MCF 10A (cell line): ENCODE measurements at regions not wholly inside any gene's neighbourhood (a gene's known extent, or its start where the extent isn't known, plus 50 kb on each side); places are given as distances from the start of the nearest gene placed in this dataset.

Experiments used
- BruUV-seq: library from RNA; stranded (reverse); fragments of 400-500 nt; replicated peaks from 2 replicates; lab custom pipeline; 2021; lab: Mats Ljungman, UMichigan
- CTCF ChIA-PET: fragments of 300-600 bp; sonication (Branson Sonifier 250); formaldehyde crosslinking; extraction: SDS; loops from one replicate; lab custom pipeline; 2021; ENCODE audit warnings: antibody characterized with exemption, inconsistent platforms; lab: Yijun Ruan, JAX
- POLR2A ChIA-PET: fragments of 300-600, 350-650 bp; sonication (Branson Sonifier 250); formaldehyde crosslinking; extraction: SDS; loops from one replicate; lab custom pipeline; 2020; ENCODE audit warnings: antibody characterized with exemption, inconsistent platforms; lab: Yijun Ruan, JAX
- DNase-seq: peaks from one replicate; pipeline ENCODE4 v3.0.0-alpha.2; 2018; ENCODE audit not compliant: unreplicated experiment
- H3K27ac Mint-ChIP-seq: one replicate; pipeline ENCODE4 v1.8.0; 2022; ENCODE audit warnings: mild to moderate bottlenecking, low read depth, mixed read lengths; ENCODE audit not compliant: unreplicated experiment
- H3K27me3 Mint-ChIP-seq: one replicate; pipeline ENCODE4 v1.8.0; 2022; ENCODE audit warnings: mixed read lengths; ENCODE audit not compliant: insufficient read depth, unreplicated experiment
- H3K36me3 Mint-ChIP-seq: one replicate; pipeline ENCODE4 v1.8.0; 2022; ENCODE audit warnings: mild to moderate bottlenecking, moderate library complexity, mixed read lengths; ENCODE audit not compliant: insufficient read depth, unreplicated experiment
- H3K4me1 Mint-ChIP-seq: one replicate; pipeline ENCODE4 v1.8.0; 2022; ENCODE audit warnings: mixed read lengths; ENCODE audit not compliant: insufficient read depth, unreplicated experiment
- H3K4me3 Mint-ChIP-seq: one replicate; pipeline ENCODE4 v1.8.0; 2022; ENCODE audit warnings: mild to moderate bottlenecking, moderate library complexity, mixed read lengths; ENCODE audit not compliant: unreplicated experiment
- H3K9me3 Mint-ChIP-seq: one replicate; pipeline ENCODE4 v1.8.0; 2022; ENCODE audit warnings: mixed read lengths; ENCODE audit not compliant: unreplicated experiment
- intact Hi-C: fragments of 100-400 bp; cut with micrococcal nuclease; formaldehyde crosslinking; loops from 2 replicates; pipeline ENCODE4 v1.14.1; 2022
- TF ChIP-seq, protein P1 (sequence below): fragments of 200-600 bp; IDR thresholded peaks from one replicate; pipeline ENCODE4 v1.8.0; 2022; ENCODE audit warnings: antibody characterized with exemption, mild to moderate bottlenecking; ENCODE audit not compliant: unreplicated experiment

GRCh38 chr2:204170411-204170810 lies 233.8 kb downstream of the ICOS start:
- peaks cover 8% of the 10 kb centered on the region for H3K27me3 Mint-ChIP-seq
- no peak overlapping the region for H3K4me3 Mint-ChIP-seq
- intact Hi-C loops: no loop called here
- H3K9me3 Mint-ChIP-seq: no peaks in the 10 kb centered on the region
- H3K36me3 Mint-ChIP-seq: no peaks in the 10 kb centered on the region
- ChIA-PET CTCF (no interaction called here), POLR2A (interaction anchor here (0.6 kb wide), 1 partner anchor 10 kb away, joined by 3 read pairs; no protein-coding TSS in a partner anchor)
- TF ChIP-seq, protein P1, sequence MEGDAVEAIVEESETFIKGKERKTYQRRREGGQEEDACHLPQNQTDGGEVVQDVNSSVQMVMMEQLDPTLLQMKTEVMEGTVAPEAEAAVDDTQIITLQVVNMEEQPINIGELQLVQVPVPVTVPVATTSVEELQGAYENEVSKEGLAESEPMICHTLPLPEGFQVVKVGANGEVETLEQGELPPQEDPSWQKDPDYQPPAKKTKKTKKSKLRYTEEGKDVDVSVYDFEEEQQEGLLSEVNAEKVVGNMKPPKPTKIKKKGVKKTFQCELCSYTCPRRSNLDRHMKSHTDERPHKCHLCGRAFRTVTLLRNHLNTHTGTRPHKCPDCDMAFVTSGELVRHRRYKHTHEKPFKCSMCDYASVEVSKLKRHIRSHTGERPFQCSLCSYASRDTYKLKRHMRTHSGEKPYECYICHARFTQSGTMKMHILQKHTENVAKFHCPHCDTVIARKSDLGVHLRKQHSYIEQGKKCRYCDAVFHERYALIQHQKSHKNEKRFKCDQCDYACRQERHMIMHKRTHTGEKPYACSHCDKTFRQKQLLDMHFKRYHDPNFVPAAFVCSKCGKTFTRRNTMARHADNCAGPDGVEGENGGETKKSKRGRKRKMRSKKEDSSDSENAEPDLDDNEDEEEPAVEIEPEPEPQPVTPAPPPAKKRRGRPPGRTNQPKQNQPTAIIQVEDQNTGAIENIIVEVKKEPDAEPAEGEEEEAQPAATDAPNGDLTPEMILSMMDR: no peak
- DNase-seq: no peak
- no peak overlapping the region for H3K27ac Mint-ChIP-seq
- BruUV-seq: no TSS peak
- H3K4me1 Mint-ChIP-seq: no peaks in the 10 kb centered on the region

DNA sequence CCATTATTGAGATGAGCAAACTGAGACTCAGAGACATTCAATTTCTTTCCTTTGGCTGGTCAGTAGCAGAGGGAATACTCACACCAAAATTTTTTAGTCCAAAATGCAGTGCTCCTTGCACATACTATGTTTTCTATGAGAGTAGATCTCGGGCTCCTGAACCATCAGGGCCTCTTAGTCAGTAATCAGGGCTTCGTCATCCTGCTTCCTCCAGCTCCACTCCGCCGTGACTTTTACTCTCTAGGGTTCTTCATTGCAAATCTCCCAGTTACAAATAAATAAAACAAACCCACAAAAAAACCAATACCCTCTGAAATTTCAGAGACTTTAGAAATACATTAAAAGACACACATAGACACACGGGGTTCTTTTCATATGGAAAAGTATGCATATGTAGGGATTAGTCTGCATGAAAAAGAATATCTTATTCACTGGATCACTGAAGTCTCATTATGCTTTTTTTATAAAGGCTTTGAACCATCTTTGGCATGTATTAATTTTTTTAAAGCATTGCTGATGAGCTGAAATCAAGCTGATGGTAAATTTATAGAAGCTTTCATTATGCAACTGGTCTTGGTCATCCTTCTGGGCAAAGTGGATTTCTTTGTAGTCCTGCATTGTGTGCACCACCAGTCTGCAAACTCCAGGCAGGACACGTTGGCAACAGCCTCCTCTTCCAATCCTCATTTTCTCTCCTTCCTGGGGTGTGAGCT lies 235.0 kb downstream of the ICOS start:
- ChIA-PET POLR2A (no interaction called here), CTCF (no interaction called here)
- no peak overlapping the region for H3K27ac Mint-ChIP-seq
- BruUV-seq: no TSS peak
- intact Hi-C loops: no loop called here
- no peaks in the 10 kb centered on the region for H3K4me1 Mint-ChIP-seq
- H3K27me3 Mint-ChIP-seq: no peaks in the 10 kb centered on the region
- TF ChIP-seq, protein P1: no peak
- no peaks in the 10 kb centered on the region for H3K36me3 Mint-ChIP-seq
- H3K9me3 Mint-ChIP-seq: no peaks in the 10 kb centered on the region
- no peak for DNase-seq
- no peak overlapping the region for H3K4me3 Mint-ChIP-seq

DNA sequence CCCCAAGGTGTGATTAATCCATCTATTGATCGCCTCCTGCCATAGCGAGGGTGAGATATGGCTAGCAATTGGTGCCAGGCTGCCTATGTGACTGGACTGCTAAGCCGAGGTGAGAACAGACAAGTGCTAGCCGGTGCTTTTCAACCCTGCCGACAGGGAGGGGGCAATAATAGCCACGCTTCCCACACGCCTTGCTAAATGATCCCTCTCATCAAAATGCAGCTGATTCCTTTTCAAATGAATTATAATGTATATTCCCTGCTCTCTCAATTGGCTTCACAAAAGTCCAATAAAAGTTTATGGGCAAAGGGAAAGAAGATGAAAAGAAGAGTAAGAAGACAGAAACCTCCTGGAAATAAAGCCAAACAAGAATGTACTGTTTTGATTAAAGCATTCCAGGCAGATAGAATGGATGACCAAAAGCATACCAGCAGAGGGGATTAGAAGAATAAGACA lies 235.6 kb downstream of the ICOS start:
- ChIA-PET CTCF (interaction anchor here (0.5 to 0.6 kb wide), 2 partner anchors 56 to 1727 kb away, joined by 3 read pairs; no protein-coding TSS in a partner anchor), POLR2A (no interaction called here)
- no peaks in the 10 kb centered on the region for H3K36me3 Mint-ChIP-seq
- H3K27ac Mint-ChIP-seq: no peak overlapping the region
- H3K9me3 Mint-ChIP-seq: no peaks in the 10 kb centered on the region
- TF ChIP-seq, protein P1: no peak
- BruUV-seq: no TSS peak
- intact Hi-C loops: no loop called here
- DNase-seq: no peak
- no peak overlapping the region for H3K4me3 Mint-ChIP-seq
- no peaks in the 10 kb centered on the region for H3K4me1 Mint-ChIP-seq
- H3K27me3 Mint-ChIP-seq: no peaks in the 10 kb centered on the region

- Mint-ChIP-seq H3K27ac (no peak overlapping the region), H3K27me3 (peaks cover 11% of the 10 kb centered on the region), H3K4me3 (no peak overlapping the region), H3K4me1 (no peaks in the 10 kb centered on the region), H3K9me3 (no peaks in the 10 kb centered on the region), H3K36me3 (no peaks in the 10 kb centered on the region)
- intact Hi-C loops: no loop called here
- DNase-seq: no peak
- no TSS peak for BruUV-seq
- POLR2A ChIA-PET: no interaction called here
- TF ChIP-seq, protein P1: no peak
- CTCF ChIA-PET: no interaction called here
These were observed 237.5 kb downstream of the ICOS start for GRCh38 chr2:204174034-204174433.
